Upper lobe of left lung (tissue), 6 donors: ENCODE measurements at regions not wholly inside any gene's neighbourhood (a gene's known extent, or its start where the extent isn't known, plus 50 kb on each side); places are given as distances from the start of the nearest gene placed in this dataset.

Experiments used
- ATAC-seq, 2 donors: fragments of 200-7000 bp; cut with Tn5 transposase; one replicate each; pipeline ENCODE4 v1.9.1; 2022; ENCODE audit warnings: mild to moderate bottlenecking in 2 of 2, moderate library complexity in 2 of 2; ENCODE audit not compliant: low FRiP score in 2 of 2
- DNase-seq, 2 donors: peaks; one replicate each; pipeline ENCODE4 v3.0.0-alpha.2; 2019 to 2020
- H3K27ac ChIP-seq, 4 donors: fragments of 200-600 bp; sonication (generic); one replicate each; pipeline ENCODE4 v1.5.1; 2016 to 2019
- H3K27me3 ChIP-seq, 4 donors: fragments of 200-600 bp; sonication (generic); one replicate each; pipeline ENCODE4 v1.5.1; 2017 to 2019
- H3K36me3 ChIP-seq, 4 donors: fragments of 200-600 bp; sonication (generic); one replicate each; pipeline ENCODE4 v1.5.1; 2016 to 2019
- H3K4me1 ChIP-seq, 4 donors: fragments of 200-600 bp; sonication (generic); one replicate each; pipeline ENCODE4 v1.5.1; 2018 to 2019
- H3K4me3 ChIP-seq, 4 donors: fragments of 200-600 bp; sonication (generic); one replicate each; pipeline ENCODE4 v1.5.1; 2017 to 2019; ENCODE audit warnings: mild to moderate bottlenecking in 2 of 4, moderate library complexity in 1 of 4
- H3K9me3 ChIP-seq, 4 donors: fragments of 200-600 bp; sonication (generic); one replicate each; pipeline ENCODE4 v1.5.1; 2018 to 2019
- CTCF ChIP-seq, 6 experiments: fragments of 450-650 bp in 4 of 6; fragments of 200-600 bp in 2 of 6; sonication (generic) in 2 of 6; IDR thresholded peaks; one replicate each; pipeline ENCODE4 v1.5.1; 2016 to 2019; ENCODE audit warnings: antibody characterized with exemption in 6 of 6
- EP300 ChIP-seq, 4 donors: sonication (generic); formaldehyde crosslinking; IDR thresholded peaks; one replicate each; pipeline ENCODE4 v1.5.1; 2017; ENCODE audit warnings: antibody characterized with exemption in 4 of 4, control low read depth in 2 of 4
- POLR2A ChIP-seq, 4 donors: fragments of 450-650 bp; IDR thresholded peaks; one replicate each; pipeline ENCODE4 v1.5.1; 2016 to 2017; ENCODE audit warnings: antibody characterized with exemption in 4 of 4, mild to moderate bottlenecking in 2 of 4
- POLR2AphosphoS5 ChIP-seq, 2 donors: sonication (generic); formaldehyde crosslinking; IDR thresholded peaks; one replicate each; pipeline ENCODE4 v1.5.1; 2017; ENCODE audit warnings: antibody characterized with exemption in 2 of 2
- WGBS, 2 donors: methylation state at CpG; one replicate each; pipeline ENCODE4 v1.1.5; 2017 to 2018; 5-methylcytosine and 5-hydroxymethylcytosine counted together
- small RNA-seq, 4 donors: library from RNA; depleted of rRNA; stranded (forward); fragments of <200 nt; gene quantifications; one replicate each; pipeline ENCODE3, GENCODE V24; 2016
- donor health status: DM: no; HTN: no; CAD: no; lungs with moderate emphysema.
- donor health status: DM: no; HTN: yes; CAD: no; lungs with severe emphysema.

GRCh38 chr12:9258676-9259075 is 50.5 kb upstream of the PZP start:
- H3K36me3 ChIP-seq: no peaks in the 10 kb centered on the region
- H3K4me1 ChIP-seq: peaks cover 0 to 6% (median 0%) of the 10 kb centered on the region in 4 donors
- TF ChIP-seq POLR2AphosphoS5 (IDR thresholded peaks at IDR 0.05): no peak
- no peak for TF ChIP-seq EP300 (IDR thresholded peaks at IDR 0.05)
- TF ChIP-seq POLR2A (IDR thresholded peaks at IDR 0.05): no peak
- TF ChIP-seq CTCF (IDR thresholded peaks at IDR 0.05): no peak

More at GRCh38 chr12:9258676-9259075, 50.5 kb upstream of the PZP start:
- Histone ChIP-seq H3K27ac (no peak overlapping the region), H3K9me3 (no peaks in the 10 kb centered on the region), H3K27me3 (no peaks in the 10 kb centered on the region), H3K4me3 (no peak overlapping the region)
- 65 to 82% methylated on average over 1 of the region's 1 CpG for WGBS, 2 donors
- no peak for ATAC-seq
- DNase-seq: no peak

Small RNAs in the stretch of these regions (small RNA-seq; reads per million reads assigned to genes)
- gene RF00072: 0 reads per million in 4 donors
